HG02571 (cell line): ENCODE measurements at regions not wholly inside any gene's neighbourhood (a gene's known extent, or its start where the extent isn't known, plus 50 kb on each side); places are given as distances from the start of the nearest gene placed in this dataset.
"Not testable (repeated sequence)": the region's sequence is repeated elsewhere in the genome, so short reads cannot be mapped to it uniquely, and the experiment has no call there.

ENCODE experiments used
- ATAC-seq: cut with Tn5 transposase; IDR thresholded peaks from one replicate; pipeline ENCODE4 v1.9.1; 2021; ENCODE audit warnings: mild to moderate bottlenecking, moderate library complexity; ENCODE audit not compliant: unreplicated experiment

DNA sequence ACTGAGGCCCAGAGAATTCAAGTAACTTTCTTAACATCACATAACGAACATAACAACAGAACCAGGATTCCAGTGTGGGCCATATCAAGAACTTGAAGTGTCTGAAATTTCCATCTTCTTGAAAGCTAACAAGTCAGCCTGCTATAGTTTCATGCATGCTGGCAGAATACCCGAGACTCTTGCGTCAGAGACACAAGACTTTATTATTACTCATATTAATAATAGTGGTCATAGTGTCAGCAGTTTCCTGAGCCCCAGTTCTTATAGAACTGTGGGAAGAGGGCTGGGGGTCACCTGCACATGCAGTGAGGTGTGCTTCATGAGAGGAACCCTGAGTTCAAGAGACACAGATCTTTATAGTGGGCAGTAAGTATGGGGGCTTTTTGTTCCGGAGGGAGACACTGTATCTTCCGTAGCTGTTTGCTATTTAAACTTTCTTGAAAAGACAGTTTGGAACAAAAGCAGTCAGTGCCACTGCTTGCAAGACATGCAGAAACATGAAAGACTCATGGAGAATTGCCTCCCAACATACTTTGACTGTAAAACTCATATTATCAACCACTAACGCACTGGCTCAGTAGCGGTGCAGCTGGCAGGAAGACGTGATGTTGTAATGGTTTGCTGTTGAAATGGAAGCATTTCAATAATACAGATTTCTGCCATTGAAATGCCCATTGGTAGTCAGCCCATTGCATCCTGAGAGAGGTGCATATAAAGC lies 339.2 kb downstream of the ADGRL2 start:
- no peak for ATAC-seq

DNA sequence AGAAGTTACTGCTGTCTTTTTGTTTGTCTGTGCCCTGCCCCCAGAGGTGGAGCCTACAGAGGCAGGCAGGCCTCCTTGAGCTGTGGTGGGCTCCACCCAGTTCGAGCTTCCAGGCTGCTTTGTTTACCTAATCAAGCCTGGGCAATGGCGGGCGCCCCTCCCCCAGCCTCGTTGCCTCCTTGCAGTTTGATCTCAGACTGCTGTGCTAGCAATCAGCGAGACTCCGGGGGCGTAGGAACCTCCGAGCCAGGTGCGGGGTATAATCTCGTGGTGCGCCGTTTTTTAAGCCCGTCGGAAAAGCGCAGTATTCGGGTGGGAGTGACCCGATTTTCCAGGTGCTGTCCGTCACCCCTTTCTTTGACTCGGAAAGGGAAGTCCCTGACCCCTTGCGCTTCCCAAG lies 335.6 kb downstream of the ADGRL2 start:
- not testable (repeated sequence) for ATAC-seq

DNA sequence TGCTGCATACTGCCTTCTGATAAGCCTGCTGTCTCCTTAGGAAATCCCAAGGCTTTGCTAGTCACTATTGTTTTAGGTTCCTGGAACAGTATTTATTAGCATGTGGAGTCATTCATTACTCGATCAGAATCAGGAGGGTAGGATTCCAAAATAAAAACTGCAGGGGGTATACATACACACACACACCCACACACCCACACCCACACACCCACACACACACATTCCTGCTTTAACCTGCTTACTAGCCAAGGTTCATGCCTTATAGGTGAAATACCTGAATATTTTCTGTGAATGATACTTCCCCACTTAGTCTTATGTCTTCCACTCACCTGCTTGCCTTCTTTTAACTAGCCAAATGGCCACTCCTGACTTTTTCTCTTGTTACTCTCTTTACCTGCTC lies 325.1 kb downstream of the ADGRL2 start:
- ATAC-seq, result no peak

DNA sequence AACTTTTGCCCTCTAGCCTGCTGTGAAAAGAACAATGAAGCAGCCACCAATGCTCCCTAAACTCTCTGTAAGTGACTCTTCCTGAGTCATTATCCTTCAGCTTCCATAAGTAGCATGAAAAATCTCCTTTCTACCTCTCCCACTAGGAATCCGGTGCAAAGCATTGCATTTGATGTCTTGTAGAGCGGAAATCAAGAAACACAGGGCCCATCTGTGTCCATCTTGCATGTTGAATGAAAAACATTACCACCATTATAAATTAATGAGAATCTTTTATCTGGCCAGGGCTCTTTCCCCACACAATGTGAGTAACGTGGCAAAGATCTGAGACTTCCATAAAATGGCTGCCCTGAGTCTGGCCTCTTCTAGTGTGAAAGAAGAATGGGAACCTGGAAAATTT lies 324.4 kb downstream of the ADGRL2 start:
- ATAC-seq, result no peak

DNA sequence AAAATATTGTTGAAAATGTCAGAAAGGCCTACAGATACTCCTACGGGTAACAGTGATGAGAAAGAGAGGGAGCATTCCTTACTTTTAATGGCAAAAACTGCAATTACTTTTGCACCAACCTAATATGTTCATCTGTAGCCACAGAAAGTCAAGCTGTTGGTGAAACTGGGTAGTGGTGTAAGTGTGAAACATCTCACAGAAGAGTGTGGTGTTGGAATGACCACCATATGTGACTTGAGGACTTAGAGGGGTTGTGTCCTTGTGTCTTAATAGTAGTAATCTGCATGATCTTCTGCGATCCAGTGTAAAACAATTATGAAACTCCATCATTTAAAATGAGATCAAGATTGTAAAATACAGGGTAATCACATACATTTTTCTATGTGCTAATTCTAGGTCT lies 320.7 kb downstream of the ADGRL2 start:
- no peak for ATAC-seq

DNA sequence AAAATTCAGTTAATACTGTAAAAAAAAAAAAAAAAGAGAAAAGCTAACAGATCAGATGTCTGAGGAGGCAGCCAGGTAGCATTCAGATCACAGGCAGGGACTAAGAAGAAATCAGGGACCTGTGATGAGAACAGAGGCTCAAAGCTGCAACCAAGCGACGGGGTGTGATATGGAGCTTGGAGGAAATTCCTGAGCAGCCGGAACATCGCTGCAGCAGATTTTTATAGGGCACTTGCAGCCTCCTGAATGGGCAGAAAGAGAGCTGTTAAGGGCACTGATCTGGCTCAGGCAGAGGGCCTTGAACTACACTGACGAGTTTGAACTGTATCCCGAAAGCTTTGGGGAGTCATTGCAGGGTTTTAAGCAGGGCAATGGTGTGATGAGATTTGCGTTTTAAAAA lies 315.4 kb downstream of the ADGRL2 start:
- ATAC-seq, result no peak

DNA sequence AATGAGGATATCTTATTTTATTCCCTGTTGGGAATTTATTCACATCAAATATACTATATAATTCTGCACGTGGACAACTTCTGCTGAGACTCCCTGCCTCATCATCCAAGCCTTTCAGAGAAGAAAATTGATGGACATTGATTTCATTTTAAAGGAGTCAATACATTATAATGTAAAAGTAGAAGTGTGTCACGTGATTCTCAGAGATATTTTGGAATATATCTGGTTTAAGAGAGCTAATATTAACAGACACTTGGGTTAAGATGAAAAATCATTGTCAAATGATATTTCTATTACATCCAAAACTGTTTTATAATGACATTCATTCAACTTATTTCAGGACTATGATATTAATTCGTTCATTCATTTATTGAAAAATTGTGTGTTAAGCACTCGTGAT lies 314.2 kb downstream of the ADGRL2 start:
- ATAC-seq, result no peak

DNA sequence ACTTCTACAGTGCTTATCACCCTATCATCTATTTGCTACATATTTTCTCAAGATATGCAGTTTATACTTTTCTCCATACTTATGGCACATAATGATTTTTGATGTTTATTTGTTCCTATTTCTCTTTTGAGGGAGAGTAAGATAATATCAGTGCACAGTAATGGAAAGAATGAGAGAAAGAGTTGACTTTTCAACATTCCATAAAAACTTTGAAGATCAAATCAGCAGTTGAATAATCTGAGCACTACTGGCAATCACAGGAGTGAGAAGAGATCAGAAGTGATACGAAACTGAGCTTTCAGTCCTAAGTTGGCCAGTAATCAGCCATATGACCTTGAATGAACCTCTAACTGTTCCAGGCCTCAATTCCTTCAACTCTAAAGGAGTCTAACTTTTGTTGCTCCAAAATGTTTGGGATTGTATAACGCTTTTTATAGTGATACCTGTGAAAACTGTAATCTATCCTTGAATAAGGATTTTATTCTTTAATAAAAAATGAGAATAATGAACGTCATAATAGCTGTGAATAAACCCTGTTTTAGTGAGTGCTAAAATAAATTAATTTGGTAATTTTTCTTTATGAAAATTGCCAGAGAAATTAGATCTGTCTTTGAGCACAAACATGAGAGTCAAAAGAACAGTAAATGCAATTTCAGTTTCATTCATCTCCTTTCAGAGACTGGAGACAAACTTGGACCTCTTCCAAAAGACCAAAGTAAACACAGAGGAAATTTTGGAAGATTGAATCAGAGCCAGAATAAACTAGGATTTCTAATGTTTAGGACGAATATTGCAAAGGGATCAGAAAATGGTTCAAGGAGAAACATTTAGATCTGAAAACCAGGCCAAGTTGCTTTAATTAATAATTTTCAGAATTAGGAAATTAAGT lies 309.9 kb downstream of the ADGRL2 start:
- no peak for ATAC-seq

DNA sequence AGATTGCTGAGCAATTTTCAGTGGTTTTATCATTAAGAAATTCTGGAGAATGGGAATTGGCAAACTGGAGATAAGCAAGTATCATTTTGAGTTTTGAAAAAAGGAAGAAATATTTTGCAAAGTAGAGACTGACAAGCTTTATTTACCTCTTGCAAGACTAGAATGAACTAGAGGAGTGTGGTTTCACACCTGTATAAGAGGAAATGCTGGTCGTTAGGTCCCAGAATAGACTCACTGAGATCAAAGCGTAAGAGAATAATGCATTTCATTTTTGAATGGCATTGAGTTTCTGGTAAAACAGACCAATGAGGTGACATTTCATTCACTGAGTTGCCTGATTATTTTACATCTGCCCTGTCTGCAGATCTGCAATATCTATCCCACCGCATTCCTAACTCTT lies 308.1 kb downstream of the ADGRL2 start:
- no peak for ATAC-seq

DNA sequence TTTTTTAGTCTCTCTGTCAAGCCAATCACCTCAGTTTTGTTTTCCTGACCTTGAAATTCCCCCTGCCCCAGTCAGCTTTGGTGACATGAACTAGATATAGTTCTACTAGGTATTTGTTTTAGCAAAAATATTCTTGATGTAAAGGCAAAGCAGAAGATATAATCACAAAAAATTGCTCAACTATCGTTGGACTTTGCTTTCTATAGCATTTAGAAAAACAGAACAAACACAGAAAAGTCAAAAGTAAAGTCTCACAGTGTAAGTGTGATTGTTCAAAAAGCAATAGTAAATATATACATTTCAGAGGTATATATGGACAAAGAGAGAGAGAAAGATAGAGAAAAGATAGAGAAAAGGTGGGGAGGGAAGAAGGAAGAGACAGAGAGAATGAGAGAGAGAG lies 305.9 kb downstream of the ADGRL2 start:
- no peak for ATAC-seq

DNA sequence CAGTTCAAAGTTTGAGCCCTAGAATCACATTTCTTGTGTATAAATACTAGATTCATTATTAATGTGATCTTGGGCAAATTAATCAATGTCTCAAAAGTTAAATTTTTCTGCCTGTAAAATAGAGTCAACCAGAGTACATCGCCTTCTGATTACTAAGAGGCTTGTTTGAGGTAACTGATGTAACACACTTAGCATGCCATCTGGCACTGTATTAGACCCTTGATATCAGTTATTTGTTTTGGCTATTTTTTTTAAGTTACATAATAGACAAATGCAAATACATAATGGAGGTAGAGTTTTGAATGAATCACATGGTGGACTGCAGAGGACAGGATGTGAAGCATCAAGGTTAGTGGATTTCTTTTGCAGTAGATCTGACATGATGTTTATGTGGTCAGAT lies 298.4 kb downstream of the ADGRL2 start:
- ATAC-seq, result no peak

DNA sequence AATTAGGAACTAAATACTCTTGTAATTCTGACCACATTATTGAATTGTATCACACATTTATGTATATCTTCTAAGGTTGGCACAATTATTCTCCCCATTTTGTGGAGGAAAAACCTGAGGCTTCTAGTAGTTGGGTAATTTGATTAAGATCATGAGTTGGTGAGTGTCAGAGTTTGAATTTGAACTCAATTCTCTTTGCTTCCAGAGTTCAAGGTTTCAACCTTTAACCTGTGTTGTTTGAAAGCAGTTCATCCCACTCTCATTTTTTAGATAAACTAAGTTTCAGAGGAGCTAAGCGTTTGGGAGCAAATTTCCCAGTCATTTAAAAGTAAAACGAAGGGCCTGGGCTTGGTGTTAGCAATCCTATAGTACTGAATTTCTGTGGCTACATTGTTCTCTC lies 293.4 kb downstream of the ADGRL2 start:
- ATAC-seq, result no peak

DNA sequence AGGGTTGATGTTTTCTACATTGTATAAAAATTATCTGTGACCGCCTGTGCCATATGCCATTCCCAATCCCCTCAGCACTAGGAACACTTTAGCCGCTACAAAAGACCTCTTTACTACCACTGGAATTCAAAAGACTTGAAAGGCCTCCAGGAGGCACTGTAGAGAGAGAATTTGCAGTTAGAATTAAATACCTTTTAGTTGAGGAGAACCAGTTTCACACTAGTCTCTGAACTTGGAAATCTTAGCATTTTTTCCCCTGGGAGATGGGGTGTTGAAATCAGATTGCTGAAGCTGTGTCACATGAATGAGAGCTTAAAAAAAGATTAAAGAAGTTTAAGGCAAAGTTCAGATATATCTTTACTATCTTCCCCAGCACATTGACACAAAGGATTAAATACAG lies 291.0 kb downstream of the ADGRL2 start:
- no peak for ATAC-seq

DNA sequence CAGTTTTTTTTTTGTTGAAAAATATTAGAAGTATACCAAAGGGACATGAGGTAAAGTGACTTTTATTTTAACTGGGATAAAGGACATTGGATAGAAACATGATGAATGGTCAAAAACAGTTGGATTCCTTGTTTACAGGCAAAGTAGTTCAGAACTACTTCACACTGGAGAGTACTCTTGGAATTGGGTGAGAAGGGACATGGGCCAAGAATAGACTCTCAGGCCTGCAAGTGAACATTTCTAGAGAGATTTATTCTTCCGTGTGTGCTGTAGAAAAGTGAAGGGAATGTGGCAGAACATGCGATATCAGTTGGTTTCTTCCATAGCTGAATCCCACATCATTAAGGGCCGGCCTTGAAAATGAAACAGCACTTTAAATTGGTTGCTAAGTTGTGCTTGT lies 290.5 kb downstream of the ADGRL2 start:
- no peak for ATAC-seq

DNA sequence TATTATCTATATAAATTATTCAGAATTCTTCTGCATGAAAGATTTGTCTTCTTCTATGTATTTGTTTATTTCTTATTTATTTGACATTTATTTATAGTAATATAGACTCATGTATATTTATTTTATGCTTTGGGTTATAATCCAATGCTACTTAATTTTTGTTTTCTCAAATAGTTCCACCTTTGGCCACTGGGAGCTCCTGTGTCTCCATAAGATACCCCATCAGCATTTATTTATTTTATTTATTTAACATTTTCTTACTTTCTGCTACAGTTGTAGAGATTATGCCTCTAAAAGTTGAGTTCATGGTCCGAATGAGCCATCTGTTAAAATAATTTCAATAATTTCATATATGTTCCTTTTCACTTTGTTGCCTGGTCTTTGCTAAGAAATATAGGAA lies 289.4 kb downstream of the ADGRL2 start:
- ATAC-seq, result no peak

DNA sequence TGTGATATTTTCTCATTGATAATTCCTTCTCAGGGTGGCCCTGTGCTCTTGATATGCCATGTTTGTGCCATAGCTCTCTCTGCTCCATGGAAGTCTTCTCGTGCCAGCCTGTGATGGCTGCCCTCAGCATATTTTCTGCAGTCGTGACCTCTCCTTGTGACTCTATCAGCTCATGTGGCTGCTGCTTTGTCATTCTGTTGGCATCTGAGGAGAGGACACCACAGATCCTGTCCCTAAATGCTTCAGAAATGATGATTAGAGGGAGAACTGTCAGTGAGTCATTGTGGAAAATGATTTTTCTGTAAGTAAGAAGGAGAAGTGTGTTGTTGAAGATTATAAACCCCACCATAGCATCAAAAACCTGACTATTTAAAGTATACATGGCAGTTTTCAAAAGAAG lies 286.0 kb downstream of the ADGRL2 start:
- ATAC-seq, result no peak

DNA sequence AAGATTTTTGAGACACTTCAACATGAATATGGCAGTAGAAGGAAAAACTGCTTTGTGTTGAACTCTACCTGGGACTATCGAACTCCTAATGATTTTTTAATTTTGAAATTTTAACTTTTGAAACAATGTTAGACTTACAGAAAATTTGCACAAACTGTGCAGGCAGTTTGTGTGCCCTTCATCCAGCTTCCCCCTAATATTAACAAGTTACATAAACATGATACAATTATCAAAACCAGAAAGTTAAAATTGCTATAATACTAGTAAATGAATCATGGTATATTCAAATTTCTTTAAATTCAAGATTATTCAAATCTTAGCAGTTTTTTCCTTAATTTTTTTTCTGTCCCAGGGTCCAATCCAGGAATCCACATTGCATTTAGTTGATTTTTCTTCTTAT lies 278.9 kb downstream of the ADGRL2 start:
- no peak for ATAC-seq

DNA sequence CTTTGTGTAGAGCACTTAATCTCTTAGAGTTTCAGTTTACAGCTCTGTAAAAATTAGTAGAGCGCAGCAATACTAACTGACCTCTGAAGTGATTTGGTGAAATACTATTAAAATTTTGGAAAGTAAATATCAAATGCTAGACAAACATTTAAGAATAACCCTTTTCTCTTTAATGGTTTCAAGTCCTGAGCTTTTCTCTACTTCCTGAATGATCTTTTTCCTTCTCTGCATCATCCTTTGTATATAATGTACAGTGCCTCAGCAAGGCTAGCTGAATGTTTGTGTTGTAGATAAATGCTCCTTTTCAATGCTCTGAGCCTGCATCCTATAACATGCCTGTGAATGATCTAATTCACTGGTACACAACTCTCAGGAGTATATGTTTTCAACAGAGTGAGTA lies 272.9 kb downstream of the ADGRL2 start:
- ATAC-seq, result no peak

DNA sequence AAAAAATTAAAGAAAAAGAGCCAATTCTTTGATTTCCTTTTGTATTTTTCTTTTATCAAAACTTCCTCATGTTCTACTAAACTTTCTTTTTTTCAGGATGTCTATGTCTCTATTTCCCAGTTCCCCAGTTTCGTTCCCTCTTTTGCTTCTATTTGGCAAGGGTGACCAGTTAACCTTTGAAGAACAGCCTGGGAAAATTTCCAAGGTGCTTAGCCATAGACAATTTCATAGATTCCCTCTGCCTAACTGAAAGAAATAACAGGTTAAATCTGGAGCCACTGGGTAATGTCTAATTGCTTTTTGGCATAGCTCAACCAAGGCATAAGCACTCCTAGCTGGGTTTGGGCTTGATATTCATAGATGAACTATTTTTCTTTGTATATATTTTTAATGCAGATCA lies 272.3 kb downstream of the ADGRL2 start:
- no peak for ATAC-seq

DNA sequence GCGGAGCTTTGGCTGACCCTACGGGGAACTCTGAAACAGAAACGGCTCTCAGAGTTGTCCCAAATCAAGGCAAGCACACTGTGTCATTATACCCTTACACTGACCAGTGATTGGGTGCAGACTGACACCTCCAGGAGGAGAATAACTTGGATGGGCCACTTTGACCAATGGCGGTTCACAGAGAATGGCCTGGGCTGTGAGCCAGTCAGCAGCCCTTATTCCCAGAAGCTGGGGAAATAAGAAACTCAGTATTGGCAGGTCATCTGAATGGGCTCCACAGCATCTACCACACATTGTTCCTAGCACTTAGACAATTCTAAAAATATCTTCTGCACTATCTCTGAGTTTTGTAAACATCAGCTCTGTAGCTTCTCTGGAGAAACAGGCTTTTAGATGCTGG lies 265.2 kb downstream of the ADGRL2 start:
- ATAC-seq, result no peak

DNA sequence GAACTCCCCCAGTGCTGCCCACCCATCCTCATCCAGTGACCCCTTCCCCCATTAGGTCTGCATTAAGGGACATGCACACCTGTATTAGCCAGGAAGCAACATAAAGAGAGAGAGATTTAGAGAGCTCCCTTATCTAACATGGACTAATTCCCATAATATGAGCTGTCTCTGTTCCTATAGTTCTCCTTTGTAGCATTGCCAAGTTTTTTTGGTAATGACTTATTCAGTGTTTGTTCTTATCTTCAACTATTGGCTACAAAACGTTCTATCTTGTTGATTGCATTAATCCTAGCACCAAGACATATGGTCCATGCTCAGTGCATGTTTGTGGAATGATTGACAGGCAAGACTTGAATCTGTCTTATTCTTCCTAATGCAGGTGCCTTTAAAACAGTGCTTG lies 264.0 kb downstream of the ADGRL2 start:
- ATAC-seq, result no peak

DNA sequence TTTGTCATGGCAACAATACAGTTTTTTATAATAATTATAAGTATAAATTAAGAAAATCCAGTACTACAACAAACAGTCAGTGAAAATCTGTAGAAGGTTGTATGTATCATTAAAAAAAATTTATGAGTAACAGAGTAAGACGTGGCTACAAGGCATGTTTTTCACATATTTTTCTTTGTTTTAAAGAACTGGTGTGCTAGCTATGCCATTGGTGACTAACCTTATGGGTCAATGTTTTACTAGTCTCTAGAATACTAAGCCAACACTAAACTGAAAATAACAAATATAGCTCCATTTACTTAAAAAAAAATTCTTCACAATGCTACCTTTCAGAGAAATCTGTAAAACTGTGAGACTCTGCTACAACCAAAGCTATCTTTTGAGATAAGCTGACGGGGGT lies 261.5 kb downstream of the ADGRL2 start:
- no peak for ATAC-seq
